Activated T-cell treated with anti-CD3 and anti-CD28 coated beads, Interleukin-2, amount 50 U/mL, for 1 hour (primary cell): ENCODE measurements at regions not wholly inside any gene's neighbourhood (a gene's known extent, or its start where the extent isn't known, plus 50 kb on each side); places are given as distances from the start of the nearest gene placed in this dataset.

Source experiments
- DNase-seq: peaks from one replicate; pipeline ENCODE4 v3.0.0-alpha.2; 2020

DNA sequence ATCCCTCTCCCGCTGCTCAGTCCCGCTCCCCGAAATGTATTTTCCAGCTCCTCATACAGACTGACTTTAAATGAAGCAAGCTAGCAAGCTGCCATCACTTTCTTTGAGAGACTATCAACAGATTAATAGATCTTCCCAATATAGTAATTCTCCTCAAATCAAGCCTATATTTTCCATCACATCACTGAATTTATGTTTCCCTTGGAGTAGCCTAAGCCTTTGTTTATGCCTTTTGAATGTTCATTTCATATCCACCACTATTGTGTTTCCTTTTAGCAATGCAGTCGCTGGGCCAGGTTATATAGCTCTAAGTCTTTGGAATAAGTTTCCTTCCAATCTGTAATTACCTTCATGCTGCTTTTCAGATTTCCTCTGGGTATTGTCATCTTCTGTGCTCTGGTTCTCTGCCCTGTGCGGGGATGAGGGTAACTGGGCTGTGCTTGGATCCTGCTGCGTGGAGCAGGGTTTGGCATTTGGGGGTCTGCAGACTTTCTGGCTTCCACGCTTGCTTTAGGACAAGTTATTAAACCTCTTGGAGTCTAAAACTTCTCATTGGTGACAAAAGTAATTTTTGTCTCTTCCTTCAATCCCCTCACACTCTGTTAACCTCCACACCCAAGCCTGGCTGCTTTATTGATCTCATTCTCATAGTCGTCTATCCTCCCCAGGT lies 256.9 kb downstream of the DLEU7 start:
- no peak for DNase-seq

DNA sequence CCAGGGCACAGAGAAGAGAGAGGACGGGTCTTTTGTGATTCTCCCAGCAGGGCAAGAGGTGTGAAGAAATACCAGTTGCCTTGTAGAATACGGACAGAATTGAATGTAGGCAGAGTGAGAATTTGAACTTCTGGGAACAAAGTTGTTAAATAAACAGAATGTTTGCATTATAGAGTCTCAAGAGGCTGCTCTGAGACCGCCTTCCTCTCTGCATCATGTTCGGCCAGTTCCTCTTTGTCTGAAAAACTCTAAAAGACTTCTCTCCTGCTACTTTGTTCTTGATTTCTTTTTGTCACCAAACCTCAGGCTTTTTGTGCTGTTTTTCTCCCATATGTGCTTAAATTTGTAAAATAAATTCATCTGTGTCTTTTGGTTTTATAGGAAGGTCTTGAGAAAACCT lies 256.4 kb downstream of the DLEU7 start:
- DNase-seq = no peak

DNA sequence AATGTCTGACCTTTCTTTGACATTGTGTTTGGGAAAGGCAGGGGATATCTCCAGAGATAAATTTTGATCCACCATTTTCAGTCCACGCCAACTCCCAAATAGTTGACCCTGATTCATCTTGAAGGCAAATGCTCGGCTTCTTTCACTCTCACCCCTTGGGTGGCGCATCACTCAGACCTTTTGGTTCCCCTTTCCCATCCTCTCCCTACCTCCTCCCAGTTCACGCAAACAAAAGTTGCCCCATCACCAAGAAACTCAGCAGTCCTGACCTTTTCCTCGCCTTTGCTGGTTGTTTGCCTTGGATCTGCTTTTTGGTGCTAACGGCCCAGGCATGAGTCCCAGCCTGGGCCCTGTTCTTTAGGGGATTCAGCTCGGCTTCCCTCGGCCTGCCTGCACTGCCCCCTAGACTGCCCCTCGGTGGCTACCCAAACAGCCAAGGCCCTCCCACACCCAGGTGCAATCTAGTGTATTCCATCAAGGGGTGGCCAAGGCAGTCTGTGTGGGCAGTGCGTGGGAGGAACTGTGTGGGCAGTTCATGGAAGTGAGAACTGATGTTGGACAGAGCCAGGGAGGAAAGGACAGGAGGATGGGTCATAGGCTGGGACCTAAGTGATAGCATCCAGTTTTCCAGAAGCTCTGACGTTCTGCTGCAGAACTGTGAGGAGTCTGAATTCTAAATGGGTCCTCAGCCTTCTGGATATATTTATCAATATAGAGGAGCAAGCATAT lies 255.7 kb downstream of the DLEU7 start:
- DNase-seq = no peak

DNA sequence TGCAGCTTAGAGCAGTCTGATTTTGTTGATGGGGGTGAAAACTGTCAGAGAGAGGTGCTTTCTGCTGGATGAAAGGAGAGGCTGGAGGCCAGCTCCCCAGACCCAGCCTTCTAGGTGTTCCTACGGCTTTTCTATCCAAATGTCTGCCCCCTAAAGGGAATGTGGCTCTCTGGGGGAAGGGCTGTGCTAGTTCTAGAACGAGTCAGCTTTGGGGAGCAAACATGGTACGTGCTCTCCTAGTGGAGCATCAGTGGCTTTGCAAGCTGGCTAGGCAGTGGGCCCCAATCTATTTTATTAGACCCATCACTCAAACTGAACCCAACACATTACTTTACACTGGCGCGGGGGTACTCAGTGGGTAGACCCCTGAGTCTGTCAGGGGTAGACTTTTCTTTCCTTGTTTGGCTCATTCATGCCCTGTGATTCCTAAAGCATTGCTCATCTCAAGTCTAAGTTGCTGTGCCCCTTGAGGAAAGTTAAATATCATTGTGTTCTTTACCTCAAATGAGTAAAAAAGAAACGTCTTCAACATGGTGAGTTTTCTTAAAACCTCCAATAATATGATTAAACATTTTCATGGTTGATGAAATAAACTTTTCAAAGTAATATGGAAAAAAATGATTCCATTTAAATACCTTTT lies 254.9 kb downstream of the DLEU7 start:
- DNase-seq = no peak

DNA sequence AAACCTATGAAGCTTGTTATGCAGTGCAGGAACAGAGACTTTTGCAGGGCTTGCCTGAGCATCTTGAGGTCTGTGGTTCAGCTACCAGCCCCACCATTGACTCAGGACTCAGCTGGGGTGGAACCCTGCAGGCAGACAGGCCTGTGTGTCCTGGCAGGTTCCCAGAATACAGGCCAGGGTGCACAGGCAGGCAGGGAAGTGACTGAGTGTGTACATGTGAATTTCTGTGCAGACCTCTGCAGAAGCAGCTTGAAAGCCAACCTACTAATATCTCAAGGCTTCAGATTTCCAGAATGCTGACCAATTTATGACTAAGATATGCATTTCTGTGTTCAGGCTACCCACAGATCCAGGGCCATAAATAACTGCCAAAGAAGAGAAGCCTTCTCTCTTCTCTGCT lies 254.4 kb downstream of the DLEU7 start:
- DNase-seq = no peak

DNA sequence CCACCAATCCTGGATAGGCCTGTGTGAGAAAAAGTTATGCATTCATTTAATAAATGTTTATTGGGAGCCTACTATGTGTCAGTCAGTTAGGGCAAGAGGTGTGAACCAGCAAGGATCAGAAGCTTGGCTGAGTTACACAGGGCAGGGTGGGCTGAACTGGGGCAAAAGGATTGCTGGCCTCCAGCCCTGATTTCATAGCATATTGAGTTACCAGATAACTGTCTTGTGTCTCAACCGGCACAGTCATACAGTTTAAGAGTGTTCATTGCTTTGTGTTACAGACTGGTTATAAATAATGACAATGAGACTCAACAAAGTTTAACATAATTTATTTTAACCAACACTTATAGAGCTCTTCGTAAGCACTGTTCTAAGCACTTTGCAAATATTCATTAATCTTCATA lies 253.8 kb downstream of the DLEU7 start:
- no peak for DNase-seq

DNA sequence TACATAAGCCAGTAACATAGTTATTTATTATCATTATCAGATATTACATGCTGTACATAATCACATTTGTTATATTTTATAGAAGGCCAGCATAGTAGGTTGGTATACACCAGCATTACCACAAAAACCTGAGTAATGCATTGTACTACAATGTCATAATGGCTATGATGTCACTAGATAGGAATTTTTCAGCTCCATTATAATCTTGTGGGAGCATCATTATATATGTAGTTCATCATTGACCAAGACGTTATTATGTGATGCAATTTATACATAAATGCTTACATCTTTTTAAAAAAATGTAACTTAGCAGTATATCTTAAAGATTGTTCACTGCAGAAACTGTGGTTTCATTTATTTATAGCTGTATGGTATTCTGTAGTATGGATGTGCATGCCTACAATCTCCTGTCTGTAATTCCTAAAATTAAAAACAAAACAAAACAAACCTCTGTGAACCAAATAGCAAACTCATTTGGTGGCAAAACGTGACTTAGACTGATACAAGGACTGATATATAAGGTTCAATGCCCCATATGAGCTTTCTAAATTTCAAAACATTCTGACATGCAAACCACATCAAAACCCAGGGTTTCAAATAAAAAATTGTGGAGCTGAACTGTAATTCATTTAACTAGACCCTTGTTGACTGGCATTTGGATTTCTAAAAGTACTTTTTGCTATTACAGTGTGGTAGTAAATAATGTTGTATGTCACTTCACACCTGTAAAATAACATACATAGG lies 250.9 kb downstream of the DLEU7 start:
- no peak for DNase-seq

DNA sequence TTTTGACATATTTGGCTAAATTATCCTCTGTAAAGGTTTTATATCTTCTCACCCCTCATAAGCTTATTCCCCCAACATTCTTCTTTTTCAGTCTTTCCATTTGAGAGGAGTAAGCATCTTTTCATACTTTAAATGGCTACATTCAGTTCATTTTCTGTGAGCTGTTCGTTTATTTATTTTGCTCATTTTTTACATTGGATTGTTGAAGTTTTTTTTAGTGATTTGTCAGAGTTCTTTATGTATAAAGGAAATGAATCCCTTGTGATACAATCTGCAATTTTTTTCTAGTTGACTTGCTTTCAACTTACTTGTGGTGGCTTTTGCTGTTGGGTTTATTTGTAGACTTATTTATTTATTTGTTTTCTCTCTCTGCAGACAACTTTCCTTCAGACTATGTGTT lies 250.3 kb downstream of the DLEU7 start:
- no peak for DNase-seq

DNA sequence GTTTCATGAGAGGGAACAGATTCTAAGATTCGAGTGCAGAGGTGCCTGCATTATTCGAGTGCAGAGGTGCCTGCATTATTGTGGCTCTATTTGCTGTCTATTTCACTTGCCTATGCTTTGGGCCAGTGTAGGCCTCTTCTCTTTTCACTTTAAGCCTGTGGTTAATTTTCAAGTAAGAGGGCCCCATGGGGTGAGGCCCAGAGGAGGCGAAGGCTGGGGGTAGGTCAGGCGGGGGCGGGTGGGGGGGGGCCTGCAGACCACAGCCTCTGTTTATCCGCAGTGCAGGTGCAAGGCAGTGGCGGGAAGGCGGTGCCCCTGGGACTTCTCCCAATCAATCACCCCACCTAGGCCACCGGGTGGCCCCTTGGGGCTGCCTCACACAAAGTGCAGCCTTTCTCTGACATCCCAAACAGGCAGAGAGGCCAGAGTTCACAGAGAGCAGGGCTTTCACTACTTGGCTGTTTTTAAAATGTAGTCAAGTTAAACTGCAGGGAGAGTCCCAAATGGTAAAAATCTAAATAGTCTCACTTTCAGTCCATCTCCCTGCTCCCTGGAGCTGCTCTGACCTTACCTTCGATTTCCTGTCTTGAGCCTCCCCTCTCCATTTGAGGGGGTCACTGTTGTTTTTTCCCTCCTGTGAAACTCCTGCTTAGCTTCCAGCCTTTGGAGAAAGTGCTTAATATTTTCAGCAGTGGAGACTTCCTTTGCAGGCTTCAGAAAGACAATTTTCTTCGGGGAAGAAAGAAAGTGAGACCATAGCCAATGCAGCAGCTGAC lies 249.0 kb downstream of the DLEU7 start:
- no peak for DNase-seq

DNA sequence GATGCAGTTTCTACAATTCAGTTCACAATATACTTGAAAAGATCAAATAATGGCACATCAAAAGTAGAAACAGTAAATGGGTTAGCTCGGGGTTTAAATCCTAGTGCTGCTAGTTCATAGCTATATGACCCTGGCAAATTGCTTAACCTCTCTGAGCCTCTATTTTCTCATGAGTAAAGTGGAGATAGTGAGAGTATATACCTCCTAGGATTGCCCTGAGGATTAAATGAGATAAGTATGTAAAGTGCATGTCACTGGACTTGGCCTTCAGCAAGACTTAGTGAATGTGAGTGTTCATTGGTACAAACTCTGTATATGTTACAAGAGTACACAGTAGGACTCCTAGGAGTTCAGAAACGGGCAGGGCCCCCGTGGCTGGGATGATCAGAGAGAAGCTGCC lies 248.3 kb downstream of the DLEU7 start:
- no peak for DNase-seq

DNA sequence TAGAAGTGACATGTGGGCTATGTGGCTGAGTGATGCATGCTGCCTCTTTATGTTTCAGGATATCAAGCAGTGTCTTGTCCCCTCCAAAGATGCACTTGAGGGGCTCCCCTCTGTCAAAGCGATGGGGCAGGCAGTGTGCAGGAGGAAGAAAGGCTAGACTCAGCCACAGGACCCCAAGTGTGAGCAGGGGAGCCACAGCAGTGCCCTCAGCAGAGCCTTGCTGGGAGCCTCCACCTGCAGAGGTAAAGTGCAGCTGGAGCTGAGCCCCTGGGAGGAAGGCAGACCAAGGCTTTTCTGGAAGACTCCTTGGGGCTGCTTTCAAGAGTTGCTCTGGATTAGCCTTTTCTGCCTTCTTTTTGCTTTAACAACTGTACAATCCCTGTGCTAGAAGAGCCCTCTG lies 247.3 kb downstream of the DLEU7 start:
- DNase-seq = no peak

DNA sequence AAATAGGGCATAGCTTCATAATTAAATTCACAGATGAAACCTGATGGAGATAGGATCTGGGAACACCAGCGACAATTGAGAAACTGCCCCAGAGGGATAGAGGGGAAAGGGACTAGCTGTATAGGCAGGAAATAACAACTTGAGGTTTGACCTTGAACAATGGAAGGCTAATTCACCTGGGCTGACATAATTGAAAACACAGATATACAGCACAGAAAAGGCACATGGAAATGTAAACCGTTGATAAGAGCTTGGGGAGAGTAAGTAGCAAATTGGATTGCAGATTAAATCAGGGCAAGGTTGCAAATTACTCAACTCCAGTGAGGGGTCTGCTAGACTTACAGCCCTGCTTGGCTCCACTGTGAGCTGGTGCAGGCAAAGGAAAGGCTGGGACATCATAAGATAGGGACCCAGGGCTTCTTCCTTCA lies 246.7 kb downstream of the DLEU7 start:
- DNase-seq = no peak

DNA sequence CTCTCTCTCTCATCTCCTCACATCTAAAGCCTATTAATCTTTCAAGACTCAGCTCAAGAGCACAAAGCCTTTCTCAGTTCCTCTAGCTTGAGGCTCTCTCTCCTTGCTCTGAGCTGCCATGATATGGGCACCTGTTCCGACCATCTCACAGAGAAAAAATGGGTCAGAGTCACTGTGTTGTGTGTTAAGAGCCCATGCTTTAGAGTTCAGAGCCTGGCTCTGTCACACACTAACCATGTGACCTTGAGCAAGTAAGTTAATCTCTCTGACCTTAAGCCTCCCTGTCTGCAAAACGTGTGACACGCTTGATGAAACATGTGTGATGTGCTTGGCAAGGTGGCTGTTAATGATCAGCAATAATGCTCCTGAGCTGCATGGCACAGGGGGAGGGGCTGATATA lies 245.2 kb downstream of the DLEU7 start:
- no peak for DNase-seq

DNA sequence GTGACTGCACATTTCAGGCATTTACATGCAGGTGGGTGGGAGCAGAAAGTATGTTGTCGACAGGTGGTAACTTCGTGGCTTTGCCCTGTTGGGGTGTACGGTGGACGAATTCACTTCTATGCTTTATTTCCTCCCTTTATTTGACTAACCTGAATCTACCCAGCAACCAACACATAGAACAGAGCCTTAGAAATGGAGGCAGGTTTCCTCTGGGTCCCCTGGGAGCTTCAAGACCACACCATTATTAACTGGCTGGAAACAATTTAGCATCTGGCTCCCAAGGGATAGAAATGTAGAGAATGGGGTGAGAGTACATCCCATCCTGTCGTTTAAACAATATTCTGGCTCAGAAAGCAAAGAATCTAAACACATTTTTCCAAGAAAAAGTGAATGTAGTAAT lies 244.4 kb downstream of the DLEU7 start:
- DNase-seq = no peak

DNA sequence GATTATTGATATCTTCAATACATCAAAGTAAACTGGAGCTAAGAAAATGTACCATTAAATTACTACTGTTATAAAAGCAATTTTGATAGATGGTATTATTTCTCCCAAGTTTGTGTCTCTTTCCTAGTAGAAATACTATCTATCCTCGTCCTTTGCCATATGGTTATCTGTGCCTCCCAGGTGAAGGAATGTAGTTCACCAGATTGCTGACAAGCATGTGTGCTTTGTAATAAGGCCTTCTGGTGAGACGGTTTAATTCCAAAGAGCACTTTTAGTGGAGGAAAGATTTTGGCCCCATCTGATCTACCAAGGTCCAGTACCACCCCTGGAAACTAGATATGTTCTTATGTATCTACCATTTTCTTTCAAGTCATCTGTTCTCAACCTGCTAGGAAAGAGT lies 243.6 kb downstream of the DLEU7 start:
- no peak for DNase-seq

DNA sequence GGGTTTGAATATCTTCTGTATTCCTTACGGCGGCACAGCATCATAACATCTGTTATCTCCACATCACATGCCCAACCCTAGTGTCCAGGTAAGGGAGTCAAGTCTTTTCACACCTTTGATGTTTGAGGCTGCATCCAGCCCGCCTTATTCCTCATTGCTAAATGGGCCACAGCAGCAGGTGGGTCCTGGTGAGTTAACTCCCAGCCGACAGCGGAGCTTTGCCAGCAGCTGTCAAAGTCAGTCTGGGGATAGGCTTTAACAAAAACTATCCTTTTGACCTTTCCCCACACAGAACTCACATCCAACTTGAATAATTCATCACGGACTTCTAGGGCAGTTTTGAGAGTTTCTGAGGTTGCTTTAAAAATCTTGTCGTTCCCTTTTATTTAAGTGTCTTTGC lies 235.1 kb downstream of the DLEU7 start:
- no peak for DNase-seq

DNA sequence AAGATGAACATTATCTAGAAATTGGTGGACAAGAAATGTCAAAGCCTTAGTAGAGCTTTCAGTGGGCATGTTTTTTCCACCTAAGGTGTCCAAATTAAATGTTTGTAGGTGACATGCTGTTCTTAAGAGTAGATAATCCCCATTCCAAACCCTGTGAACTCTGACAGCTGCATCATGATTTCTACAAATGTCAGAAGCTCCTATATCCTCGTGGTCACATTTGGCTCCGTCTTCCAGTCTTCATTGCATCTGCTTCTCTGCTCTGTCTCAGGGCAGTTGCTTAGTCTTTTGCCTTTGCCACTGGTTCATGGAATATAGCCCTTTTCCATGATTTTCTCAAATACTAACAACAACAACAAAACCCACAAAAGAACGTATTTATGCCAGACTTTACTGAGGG lies 234.5 kb downstream of the DLEU7 start:
- DNase-seq = no peak

DNA sequence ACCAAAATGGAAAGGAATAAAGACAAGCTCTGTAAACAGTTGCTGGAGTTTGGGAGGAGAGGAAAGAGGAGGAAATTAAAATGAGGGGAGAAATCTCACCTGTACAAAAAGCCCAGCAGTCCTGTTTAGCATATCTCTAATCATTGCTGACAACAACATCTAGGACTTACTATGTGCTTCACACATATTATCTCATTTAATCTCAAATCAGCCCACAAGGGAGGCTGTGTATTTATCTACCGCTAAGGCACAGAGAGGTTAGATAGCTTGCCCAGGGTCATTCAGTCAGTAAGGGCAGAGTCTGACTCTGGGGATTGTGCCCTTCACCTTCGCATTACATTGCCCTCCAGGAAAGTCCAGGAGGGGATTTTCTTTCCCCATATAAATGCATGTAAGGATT lies 233.3 kb downstream of the DLEU7 start:
- DNase-seq = no peak

DNA sequence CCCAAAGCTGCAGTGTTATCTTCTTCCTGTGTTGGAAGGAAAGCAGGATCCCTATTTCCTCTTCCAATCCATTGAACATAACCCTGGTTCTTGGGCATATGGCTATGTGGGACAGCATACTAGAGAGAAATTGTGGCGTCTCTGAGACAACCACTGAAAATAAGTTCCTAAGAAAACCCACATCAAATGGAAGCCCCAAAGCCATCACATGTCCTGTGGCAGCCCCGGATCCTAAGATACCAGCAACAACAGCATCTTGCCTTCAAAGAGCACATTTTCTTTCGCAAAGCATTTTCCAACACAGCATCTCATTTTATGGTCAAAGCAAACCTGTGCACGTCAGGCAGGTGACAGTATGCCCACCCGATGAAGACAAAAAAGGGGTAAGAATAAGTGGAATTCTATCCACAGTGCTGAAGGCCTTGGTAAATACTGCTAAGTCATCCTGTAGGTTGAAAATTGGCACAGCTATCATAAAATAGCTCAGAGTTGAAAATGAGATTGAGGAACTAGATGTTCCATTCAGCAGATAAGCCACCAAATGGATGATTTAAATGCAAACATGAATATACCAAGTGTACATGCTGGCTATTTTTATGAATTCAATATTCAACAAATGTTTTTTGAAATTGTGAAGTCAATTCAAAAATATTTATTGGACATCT lies 232.2 kb downstream of the DLEU7 start:
- DNase-seq = no peak

DNA sequence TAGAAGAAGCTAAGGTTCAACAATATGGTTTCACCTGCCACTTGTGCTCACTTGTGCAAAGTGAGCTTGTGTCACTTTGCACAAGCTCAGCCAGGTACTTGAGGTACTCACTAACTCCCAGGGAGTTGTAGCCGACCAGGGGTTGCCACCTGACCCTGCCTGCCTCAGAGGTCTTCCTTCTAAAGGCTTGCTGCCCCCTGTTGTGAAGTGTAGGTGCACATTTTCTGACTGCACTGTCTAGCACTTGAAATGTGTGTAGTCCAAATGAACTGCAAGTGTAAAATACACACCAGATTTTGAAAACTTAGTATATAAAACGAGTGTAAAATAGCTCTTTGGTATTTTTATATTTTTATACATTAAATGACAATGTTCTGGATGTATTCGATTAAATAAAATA lies 230.8 kb downstream of the DLEU7 start:
- no peak for DNase-seq

DNA sequence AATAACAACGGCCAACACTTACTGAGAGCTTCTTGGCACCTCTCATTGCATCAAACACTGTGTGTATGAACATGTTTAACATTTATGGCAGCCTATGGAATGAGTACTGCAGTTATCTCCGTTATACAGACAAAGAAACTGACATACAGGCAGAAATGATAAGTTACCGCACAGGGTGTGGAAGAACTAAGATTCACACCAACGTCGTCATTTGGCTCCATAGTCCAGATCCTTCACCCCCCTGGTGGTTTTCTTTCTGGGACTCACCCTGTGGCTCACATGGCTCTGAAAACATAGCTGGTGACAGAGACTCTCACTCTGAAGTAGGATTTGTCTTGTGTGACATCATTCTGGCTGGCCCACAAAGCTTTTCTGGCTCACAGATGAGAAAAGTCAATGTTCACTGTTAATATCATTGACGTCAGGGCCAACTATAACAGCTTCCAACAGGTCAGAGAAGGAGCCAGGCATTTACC lies 230.1 kb downstream of the DLEU7 start:
- no peak for DNase-seq

DNA sequence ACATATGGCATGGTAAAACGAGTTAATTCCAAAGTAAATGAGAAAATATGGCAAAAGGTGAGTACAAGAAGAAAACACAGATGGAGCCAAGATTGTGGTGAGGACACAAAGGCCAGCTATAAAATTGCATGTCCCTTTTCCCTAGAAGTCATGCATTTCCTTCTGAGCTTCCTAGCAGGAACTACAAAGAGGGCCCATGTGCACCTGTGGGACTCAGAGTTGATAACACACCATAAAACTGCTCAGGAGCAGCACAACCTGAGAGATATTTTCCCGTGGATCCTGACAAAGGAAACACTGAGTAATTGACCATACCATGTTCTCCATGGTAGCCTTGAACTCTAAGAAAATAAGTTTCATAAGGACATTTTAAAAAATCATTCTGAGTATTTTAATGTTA lies 228.3 kb downstream of the DLEU7 start:
- no peak for DNase-seq
